ENCODE measurements at regions not wholly inside any gene's neighbourhood (a gene's known extent, or its start where the extent isn't known, plus 50 kb on each side); places are given as distances from the start of the nearest gene placed in this dataset.

- TF ChIP-seq CTCF (IDR thresholded peaks at IDR 0.05) (no peak), POLR2A (IDR thresholded peaks at IDR 0.05) (no peak)
Observed at GRCh38 chr4:123233136-123233768, 163.3 kb upstream of the SPRY1 start.

All from heart left ventricle (tissue), 13 donors.